ENCODE measurements at regions not wholly inside any gene's neighbourhood (a gene's known extent, or its start where the extent isn't known, plus 50 kb on each side); places are given as distances from the start of the nearest gene placed in this dataset.

DNA sequence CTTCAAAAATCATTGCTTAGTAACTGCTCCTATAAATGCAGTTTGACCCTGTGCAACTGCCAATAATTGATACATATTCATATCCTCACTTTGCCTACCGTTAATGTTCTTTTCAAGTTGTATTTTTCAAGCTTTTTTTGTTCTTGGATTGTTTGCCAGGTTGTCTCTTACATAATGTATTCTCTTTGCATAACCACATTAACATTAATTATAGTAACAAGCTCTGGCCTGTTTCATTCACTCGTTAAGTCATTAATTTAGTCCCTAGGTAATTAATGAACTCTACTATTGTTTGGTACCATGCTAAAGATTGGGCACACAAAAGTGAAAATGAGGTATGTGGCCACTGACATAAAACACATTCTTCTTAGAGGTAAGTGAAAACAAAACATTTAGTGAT lies 1338.8 kb downstream of the NSUN3 start:
- DNase-seq = no peak

GRCh38 chr3:95407709-95408463 lies 1345.0 kb downstream of the NSUN3 start:
- DNase-seq = no peak

DNA sequence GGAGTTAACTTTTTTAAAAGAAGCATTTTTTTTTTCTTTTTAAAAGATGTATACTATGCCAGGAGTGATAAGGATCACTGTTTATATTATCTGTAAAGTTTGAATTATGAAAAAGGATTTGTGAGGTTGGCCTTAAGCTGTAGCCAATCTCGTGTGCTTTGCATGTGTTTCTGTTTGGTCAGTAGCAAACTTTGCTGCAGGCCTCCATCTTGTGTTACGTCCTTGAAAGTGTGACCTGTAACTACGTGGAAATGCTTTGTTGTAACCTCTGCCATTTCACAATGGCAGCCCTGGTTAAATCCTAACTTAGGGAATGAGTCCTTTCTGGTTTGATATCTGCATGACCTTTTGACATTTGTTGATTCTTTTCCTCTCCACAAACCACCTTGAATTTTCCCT lies 1345.6 kb downstream of the NSUN3 start:
- no peak for DNase-seq

- no peak for DNase-seq
Observed at GRCh38 chr3:95418251-95418650, 1355.4 kb downstream of the NSUN3 start.

DNA sequence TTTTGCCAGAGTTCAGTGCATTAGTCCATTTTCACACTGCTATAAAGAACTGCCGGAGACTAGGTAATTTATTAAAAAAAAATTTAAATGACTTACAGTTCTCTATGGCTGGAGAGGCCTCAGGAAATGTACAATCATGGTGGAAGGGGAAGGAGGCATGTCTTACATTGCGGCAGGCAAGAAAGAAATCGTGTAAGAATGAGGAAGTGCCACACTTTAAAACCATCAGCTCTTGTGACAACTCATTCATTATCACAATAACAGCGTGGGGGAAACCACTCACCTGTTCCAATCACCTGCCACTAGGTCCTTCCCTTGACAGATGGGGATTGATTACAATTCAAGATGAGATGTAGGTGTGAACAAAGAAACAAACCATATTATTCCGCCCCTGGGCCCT lies 1361.4 kb downstream of the NSUN3 start:
- DNase-seq = peak; percentile 1

DNA sequence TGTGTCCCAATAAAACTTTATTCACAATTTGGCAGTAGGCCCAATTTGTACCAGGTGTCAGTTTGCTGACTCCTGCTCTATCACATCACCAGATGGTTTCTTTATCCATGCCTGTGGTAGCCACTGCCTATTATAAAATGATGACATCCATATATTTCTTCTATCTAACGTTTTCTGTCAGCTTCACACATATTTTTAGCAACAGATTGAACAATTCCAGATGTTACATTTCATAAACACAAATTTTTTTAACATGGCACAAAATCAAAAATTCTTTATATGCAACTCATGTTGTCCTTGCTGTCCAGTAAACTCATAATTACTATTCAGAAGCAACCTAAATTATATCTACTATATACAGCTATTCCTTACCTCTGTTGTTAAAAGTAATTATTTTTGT lies 1371.6 kb downstream of the NSUN3 start:
- no peak for DNase-seq

DNA sequence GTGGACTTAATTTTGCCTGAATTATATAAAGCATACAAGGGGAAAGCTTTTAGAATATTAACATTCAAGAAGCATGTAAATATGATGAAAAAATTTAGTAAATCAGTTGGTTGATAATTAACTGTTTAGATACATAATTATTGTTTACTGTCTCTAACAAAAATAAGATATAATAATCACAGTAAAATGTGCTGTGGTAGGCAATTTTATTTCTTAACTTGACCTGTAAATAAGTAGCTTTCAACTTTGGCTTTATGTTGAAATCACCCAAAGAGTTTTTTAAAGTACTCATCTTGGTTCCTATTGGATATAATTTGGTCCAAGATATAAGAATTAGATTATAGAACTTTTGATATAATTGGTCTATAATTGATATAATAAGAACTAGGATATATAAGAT lies 1374.5 kb downstream of the NSUN3 start:
- no peak for DNase-seq

DNA sequence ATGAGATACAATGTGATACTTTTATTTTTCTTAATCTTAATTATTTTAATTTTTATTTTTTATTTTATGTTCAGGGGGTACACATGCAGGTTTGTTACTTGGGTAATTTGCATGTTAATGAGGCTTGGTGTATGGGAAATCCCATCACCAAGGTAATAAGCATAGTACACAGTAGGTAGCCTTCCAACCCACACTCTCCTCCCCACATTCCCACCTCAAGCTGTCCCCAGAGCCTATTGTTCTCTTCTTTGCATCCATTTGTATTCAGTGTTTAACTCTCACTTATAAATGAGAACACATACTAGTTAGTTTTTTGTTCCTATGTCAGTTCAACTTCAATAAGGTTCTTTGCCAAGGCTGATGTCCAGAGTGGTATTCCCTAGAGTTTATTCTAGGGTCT lies 1375.4 kb downstream of the NSUN3 start:
- no peak for DNase-seq

- DNase-seq = no peak
Observed at GRCh38 chr3:95442766-95443165, 1371.6 kb upstream of the EPHA6 start.

DNA sequence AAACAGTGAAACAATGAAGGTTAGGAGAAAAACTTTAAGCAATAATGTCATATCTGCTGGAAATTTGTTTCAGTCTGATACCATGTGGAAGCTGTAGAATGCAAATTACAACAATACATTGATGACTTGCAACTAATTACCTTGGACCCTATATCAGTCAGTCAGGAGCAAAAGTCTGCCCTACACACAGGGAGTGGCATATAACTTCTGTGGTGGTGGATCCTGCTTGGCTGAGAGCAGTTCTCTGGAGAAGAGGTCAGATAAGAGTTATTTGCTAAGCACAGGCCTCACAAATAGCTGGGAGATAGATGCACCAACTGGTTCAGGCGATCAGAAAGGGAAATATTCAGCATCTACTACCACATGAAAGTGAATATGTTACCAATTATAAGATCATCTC lies 1364.6 kb upstream of the EPHA6 start:
- no peak for DNase-seq

- DNase-seq = no peak
Observed at GRCh38 chr3:95453242-95453641, 1361.2 kb upstream of the EPHA6 start.

DNA sequence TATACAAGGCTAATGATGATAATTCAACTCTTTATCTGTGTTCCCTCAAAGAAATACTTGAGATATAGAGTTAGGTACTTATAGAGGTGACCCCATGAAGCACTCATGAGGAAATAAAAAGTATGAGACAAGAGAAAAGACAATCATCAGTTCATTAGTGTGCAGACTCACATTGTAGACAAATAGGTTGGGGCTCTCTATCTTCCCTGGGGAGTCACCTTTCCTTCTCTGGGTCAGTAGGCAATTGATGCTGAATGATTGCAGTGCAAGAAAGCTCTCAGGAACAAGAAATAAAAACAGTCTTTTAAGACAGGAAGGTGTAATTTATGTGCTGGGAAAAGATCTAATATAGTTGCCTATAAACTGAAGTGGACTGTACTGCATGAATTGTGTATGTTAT lies 1357.6 kb upstream of the EPHA6 start:
- DNase-seq = no peak

DNA sequence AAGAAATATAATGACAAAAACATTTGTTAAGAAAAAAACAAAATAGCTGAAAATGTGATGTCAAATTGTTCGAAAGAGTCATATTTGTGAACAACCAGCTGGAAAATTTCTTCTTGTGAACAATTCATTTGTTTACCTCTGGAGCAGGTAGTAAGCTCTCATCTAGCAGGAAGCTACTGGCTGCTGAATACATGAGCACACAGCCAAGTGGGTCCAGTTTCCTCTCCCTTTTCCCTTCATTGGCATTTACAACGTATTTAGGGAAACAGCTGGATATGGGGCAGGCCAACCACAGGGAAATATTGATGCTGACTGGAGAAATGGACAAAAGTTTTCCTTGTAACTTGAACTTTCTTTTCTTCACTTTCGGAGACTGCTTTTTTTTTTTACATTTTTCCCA lies 1354.7 kb upstream of the EPHA6 start:
- DNase-seq = no peak

- DNase-seq = no peak
Observed at GRCh38 chr3:95460274-95460673, 1354.1 kb upstream of the EPHA6 start.

DNA sequence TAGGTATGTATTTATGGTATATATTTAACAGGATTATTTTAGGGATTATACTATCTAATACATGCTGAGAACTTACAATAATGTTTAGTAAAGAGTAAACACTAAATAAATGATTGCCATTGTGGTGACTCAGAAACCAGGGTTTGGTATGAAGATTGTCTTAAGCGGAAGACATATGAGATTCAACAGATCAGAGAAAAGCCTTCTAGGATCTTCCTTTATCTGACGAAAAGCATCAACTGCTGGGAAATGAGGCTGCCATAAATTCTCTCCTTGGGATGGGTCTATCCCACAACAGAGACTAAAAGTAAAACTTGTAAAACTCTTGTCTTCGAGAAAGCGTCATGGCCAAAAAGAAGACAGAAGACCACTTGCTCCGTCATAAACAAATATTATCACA lies 1352.2 kb upstream of the EPHA6 start:
- no peak for DNase-seq

DNA sequence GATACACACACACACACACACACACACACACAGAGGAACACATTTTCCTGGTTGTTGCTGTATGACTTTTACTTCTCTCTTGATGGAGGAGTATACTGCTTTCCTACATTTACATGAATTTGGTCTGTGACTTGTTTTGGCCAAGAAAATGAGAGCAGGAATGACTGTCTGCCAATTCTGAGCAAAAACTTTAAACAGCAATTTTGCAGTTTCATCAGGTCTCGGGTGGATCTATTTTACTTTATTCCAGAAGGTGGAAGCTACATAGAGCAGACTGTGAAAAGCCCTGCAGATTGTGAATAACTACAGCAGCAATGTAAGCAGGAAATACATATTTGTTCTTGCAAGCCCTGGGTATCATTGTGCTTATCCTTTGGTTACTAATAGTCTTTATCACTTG lies 1350.0 kb upstream of the EPHA6 start:
- DNase-seq = no peak

GRCh38 chr3:95468331-95468730 lies 1346.1 kb upstream of the EPHA6 start:
- peak; percentile 1 for DNase-seq

- no peak for DNase-seq
Observed at GRCh38 chr3:95474338-95474737, 1340.1 kb upstream of the EPHA6 start.

- no peak for DNase-seq
Observed at GRCh38 chr3:95476534-95476933, 1337.9 kb upstream of the EPHA6 start.

DNA sequence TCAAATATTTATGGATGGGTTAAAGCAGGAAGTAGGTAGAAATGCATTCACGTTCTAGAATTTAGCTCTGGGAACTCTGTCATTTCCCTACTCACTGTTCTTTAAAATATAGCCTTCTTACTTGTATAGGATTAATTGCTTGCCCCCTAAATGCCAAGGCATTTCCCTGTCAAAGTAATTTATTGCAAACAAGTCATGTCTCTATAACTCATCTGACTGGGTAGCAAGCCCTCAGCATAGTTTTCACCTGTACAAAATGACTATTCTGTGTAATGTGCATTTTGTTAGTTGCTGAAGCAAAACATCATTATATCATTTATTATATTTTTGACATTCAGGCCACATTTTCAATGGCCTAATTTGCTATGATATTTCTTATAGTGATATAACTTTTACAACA lies 1308.2 kb upstream of the EPHA6 start:
- no peak for DNase-seq

GRCh38 chr3:95508124-95508523 lies 1306.3 kb upstream of the EPHA6 start:
- no peak for DNase-seq

DNA sequence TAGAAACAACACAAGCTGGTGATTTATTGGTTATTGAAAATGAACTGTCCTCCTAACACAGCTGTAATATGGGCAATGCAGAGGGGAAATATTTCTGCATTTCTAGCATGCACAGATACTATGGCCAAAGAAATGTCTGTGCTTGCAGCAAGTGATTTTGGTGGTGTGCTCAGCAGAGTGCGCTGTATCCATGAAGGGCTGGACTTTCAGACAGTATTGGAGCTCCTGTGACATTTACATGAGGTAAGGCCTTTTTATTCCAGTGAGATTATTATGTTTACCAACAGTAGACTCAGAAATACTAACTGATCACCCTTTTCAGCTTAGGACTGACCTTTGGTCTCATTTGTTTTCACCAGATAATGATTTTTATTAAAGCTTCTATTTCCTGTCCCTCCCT lies 1302.6 kb upstream of the EPHA6 start:
- no peak for DNase-seq

DNA sequence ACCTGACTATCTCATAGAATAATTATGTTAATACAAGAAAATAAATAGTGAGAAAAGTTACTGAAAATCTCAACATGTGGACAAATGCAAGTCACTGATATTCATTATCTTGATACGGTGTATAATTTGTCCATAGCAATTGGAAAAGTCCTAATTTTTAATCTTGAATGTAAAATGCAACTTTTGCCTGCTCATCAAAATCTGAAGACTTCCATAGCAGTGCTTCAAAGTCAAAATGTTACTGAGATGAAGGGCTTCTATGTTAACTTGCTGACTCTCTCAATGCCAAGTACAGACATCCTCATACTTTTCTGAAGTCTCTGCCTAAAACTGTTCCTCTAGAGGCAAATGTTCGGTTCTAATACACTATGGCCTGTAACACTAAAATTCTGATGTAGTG lies 1300.1 kb upstream of the EPHA6 start:
- DNase-seq = no peak

DNA sequence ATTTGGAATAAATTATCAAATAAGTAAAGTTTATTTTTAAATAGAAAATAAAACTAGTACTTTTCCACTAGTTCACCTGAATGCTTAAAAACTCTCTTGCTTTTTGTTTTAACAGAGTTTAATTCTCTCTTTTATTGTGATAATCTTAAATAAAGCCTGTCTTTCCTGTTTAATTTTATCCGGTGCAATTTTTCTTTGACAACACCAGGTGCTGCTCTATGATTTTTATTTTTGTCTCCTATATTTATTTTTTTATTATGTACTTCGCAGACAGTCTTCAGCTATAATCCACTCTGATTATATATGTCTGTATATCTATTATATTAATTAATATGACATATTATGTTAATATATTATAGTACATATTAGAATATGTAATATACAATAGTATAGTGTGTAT lies 1293.0 kb upstream of the EPHA6 start:
- DNase-seq = no peak

- no peak for DNase-seq
Observed at GRCh38 chr3:95522449-95522848, 1291.9 kb upstream of the EPHA6 start.
